ENCODE measurements at regions not wholly inside any gene's neighbourhood (a gene's known extent, or its start where the extent isn't known, plus 50 kb on each side); places are given as distances from the start of the nearest gene placed in this dataset.

DNA sequence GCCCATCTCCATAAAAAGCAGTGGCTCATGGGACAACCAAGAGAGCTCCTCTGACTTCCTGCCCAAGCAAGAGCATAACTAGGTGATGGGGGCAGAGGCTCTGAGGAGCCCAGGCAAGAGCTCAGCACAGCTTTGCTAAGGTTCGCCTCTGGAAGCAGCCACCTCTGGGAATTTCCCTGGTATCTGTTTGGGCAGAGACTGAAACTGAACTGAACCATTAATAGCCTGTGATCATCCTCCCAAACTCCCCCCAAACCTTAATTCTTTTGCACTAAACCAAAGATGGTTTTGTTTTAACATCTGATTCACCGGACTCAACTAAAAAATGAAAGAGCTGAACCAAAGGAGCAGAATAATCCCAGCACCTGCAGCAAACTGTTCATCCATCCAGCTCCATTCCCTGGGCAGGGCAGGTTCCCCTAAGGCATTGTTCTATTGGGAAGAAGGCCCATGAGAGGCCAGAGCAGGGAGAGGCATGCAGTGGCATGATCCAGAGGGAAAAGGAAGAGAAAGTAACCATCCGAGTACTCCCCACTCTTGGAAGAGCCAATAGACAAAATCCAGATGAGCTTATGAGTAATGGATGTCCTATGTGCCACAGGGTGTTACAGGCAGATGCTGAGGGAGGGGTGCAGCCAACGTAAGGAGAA, 77.8 kb upstream of the KAZN start:
- Histone ChIP-seq H3K9me3 (replicated peaks in 1 of 2; ENCODE audit: control insufficient read depth in 2 of 2, insufficient read depth in 1 of 2, low read depth in 1 of 2, low read length in 2 of 2) (no peaks in the 10 kb centered on the region), H2BK120ac (ENCODE audit: low read depth, low read length) (no peak overlapping the region), H3K9ac (ENCODE audit: low read depth, low read length, poor library complexity) (no peak overlapping the region), H3K23ac (ENCODE audit: low read depth, low read length, poor library complexity) (no peak overlapping the region), H3K79me1 (ENCODE audit: low read depth, low read length) (no peaks in the 10 kb centered on the region), H2BK12ac (ENCODE audit: low read length) (no peak overlapping the region), H4K91ac (ENCODE audit: low read depth, low read length, poor library complexity) (no peak overlapping the region), H3K18ac (ENCODE audit: low read length) (no peak overlapping the region), H2AK5ac (ENCODE audit: low read depth, low read length) (no peak overlapping the region), H3K4me3 (ENCODE audit: low read length in 2 of 2) (no peak overlapping the region), H3K14ac (ENCODE audit: low read length) (no peak overlapping the region), H3K36me3 (replicated peaks in 1 of 2; ENCODE audit: control insufficient read depth in 2 of 2, insufficient read depth in 2 of 2, low read length in 2 of 2) (no peaks in the 10 kb centered on the region), H3K27me3 (ENCODE audit: control insufficient read depth in 3 of 3, insufficient read depth in 3 of 3, low read depth in 1 of 3, low read length in 3 of 3) (no peaks in the 10 kb centered on the region), H3K27ac (replicated peaks; ENCODE audit: low read length) (no peak overlapping the region), H2AFZ (ENCODE audit: low read length) (no peak overlapping the region), H3K4me1 (ENCODE audit: control insufficient read depth in 2 of 2, insufficient read depth in 1 of 2, low read depth in 1 of 2, low read length in 2 of 2) (peaks cover 4 to 10% of the 10 kb centered on the region in 2 donors), H3K4ac (ENCODE audit: low read length) (no peak overlapping the region), H2BK15ac (ENCODE audit: low read length) (no peak overlapping the region), H2BK5ac (ENCODE audit: low read length) (no peak overlapping the region), H3K4me2 (ENCODE audit: insufficient read depth, low read length, poor library complexity, severe bottlenecking) (no peak overlapping the region), H4K8ac (ENCODE audit: low read depth, low read length) (no peak overlapping the region)
- no CpG with 5 or more reads among the region's 4 CpGs for WGBS, 2 donors (ENCODE audit: extremely low coverage in 2 of 2, insufficient read length in 2 of 2, insufficient replicate concordance in 1 of 2)
- DNase-seq (ENCODE audit: low spot score): no peak

DNA sequence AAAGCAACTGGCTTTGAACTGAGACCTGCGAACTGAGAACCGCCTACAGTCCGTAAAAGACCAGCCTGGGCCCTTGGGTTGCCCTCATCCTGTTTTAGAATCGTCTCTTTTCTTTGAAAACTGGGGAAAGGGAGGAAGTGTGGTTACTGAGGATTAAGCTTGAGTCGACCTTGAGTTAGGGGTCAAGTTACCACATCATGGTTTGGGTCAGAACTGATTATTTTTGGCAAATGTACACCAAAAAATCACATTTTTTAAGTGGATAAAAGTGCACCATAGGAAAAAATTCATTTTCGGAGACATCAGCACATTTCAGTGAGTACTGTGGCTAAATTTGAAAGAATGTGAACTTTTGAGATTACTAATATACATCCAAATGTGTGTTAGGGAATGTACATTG, 76.9 kb upstream of the KAZN start:
- Histone ChIP-seq H3K4me3 (ENCODE audit: low read length in 2 of 2) (no peak overlapping the region), H3K23ac (ENCODE audit: low read depth, low read length, poor library complexity) (no peak overlapping the region), H3K79me1 (ENCODE audit: low read depth, low read length) (no peaks in the 10 kb centered on the region), H3K4me1 (ENCODE audit: control insufficient read depth in 2 of 2, insufficient read depth in 1 of 2, low read depth in 1 of 2, low read length in 2 of 2) (peaks cover 4 to 10% of the 10 kb centered on the region in 2 donors), H2BK12ac (ENCODE audit: low read length) (no peak overlapping the region), H3K4ac (ENCODE audit: low read length) (no peak overlapping the region), H2BK5ac (ENCODE audit: low read length) (no peak overlapping the region), H3K14ac (ENCODE audit: low read length) (no peak overlapping the region), H4K8ac (ENCODE audit: low read depth, low read length) (no peak overlapping the region), H2BK15ac (ENCODE audit: low read length) (no peak overlapping the region), H4K91ac (ENCODE audit: low read depth, low read length, poor library complexity) (no peak overlapping the region), H2AFZ (ENCODE audit: low read length) (peak overlapping the region; percentile 39), H3K27ac (replicated peaks; ENCODE audit: low read length) (no peak overlapping the region), H3K9me3 (replicated peaks in 1 of 2; ENCODE audit: control insufficient read depth in 2 of 2, insufficient read depth in 1 of 2, low read depth in 1 of 2, low read length in 2 of 2) (no peaks in the 10 kb centered on the region), H3K27me3 (ENCODE audit: control insufficient read depth in 3 of 3, insufficient read depth in 3 of 3, low read depth in 1 of 3, low read length in 3 of 3) (no peaks in the 10 kb centered on the region), H3K9ac (ENCODE audit: low read depth, low read length, poor library complexity) (no peak overlapping the region), H3K18ac (ENCODE audit: low read length) (no peak overlapping the region), H2AK5ac (ENCODE audit: low read depth, low read length) (no peak overlapping the region), H3K36me3 (replicated peaks in 1 of 2; ENCODE audit: control insufficient read depth in 2 of 2, insufficient read depth in 2 of 2, low read length in 2 of 2) (no peaks in the 10 kb centered on the region), H2BK120ac (ENCODE audit: low read depth, low read length) (no peak overlapping the region), H3K4me2 (ENCODE audit: insufficient read depth, low read length, poor library complexity, severe bottlenecking) (no peak overlapping the region)
- no peak for DNase-seq (ENCODE audit: low spot score)
- no CpG with 5 or more reads among the region's 6 CpGs for WGBS, 2 donors (ENCODE audit: extremely low coverage in 2 of 2, insufficient read length in 2 of 2, insufficient replicate concordance in 1 of 2)

DNA sequence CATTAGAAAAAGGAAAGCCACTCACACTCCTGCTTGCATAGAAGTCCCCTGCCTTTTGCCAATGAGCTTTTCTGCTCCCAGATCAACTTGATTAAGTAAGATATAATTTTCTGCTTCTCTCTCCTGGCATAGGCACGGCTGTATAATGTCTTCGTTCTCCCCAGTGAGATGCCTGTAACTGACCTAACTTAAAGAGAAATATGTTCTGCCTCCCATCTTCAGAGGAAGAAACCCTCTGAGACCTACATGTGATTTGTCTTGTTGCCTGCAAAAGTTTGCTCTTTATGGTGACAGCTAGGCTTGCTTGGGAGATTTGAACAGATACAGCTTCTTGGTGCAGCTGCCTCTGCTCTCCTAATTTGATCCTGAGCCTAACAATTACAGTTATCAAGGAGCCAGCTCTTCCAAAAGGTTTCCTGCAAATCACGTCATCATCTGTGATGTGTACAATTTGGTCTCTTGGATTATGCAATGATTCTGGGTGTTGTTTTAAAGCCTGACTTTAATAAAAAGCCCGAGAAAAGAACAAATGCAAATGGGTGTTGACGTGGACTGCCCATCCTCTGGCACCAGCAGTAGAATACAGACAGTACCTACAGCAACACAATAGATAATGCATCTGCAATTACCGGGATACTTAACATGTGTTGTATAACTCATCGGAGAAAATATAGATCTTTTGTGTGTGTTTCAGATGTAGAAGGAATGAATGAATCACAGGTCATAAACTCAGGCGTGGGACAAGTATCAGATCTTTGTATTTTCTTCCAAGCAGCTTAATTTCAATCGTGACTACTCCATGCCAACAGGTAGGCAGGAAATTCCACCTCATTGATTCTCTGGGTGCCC, 76.2 kb upstream of the KAZN start:
- Histone ChIP-seq H3K27me3 (ENCODE audit: control insufficient read depth in 3 of 3, insufficient read depth in 3 of 3, low read depth in 1 of 3, low read length in 3 of 3) (no peaks in the 10 kb centered on the region), H3K9me3 (replicated peaks in 1 of 2; ENCODE audit: control insufficient read depth in 2 of 2, insufficient read depth in 1 of 2, low read depth in 1 of 2, low read length in 2 of 2) (no peaks in the 10 kb centered on the region), H3K14ac (ENCODE audit: low read length) (no peak overlapping the region), H2AK5ac (ENCODE audit: low read depth, low read length) (no peak overlapping the region), H3K18ac (ENCODE audit: low read length) (no peak overlapping the region), H3K79me1 (ENCODE audit: low read depth, low read length) (no peaks in the 10 kb centered on the region), H2AFZ (ENCODE audit: low read length) (peak overlapping the region; percentile 39), H3K4me2 (ENCODE audit: insufficient read depth, low read length, poor library complexity, severe bottlenecking) (no peak overlapping the region), H3K23ac (ENCODE audit: low read depth, low read length, poor library complexity) (no peak overlapping the region), H2BK12ac (ENCODE audit: low read length) (no peak overlapping the region), H3K36me3 (replicated peaks in 1 of 2; ENCODE audit: control insufficient read depth in 2 of 2, insufficient read depth in 2 of 2, low read length in 2 of 2) (no peaks in the 10 kb centered on the region), H3K4ac (ENCODE audit: low read length) (no peak overlapping the region), H2BK15ac (ENCODE audit: low read length) (no peak overlapping the region), H4K8ac (ENCODE audit: low read depth, low read length) (no peak overlapping the region), H3K27ac (replicated peaks; ENCODE audit: low read length) (no peak overlapping the region), H2BK120ac (ENCODE audit: low read depth, low read length) (no peak overlapping the region), H3K4me1 (ENCODE audit: control insufficient read depth in 2 of 2, insufficient read depth in 1 of 2, low read depth in 1 of 2, low read length in 2 of 2) (peaks cover 4 to 10% of the 10 kb centered on the region in 2 donors), H2BK5ac (ENCODE audit: low read length) (no peak overlapping the region), H3K4me3 (ENCODE audit: low read length in 2 of 2) (no peak overlapping the region), H4K91ac (ENCODE audit: low read depth, low read length, poor library complexity) (no peak overlapping the region), H3K9ac (ENCODE audit: low read depth, low read length, poor library complexity) (no peak overlapping the region)
- WGBS, 2 donors (ENCODE audit: extremely low coverage in 2 of 2, insufficient read length in 2 of 2, insufficient replicate concordance in 1 of 2): no CpG with 5 or more reads among the region's 9 CpGs
- no peak for DNase-seq (ENCODE audit: low spot score)

DNA sequence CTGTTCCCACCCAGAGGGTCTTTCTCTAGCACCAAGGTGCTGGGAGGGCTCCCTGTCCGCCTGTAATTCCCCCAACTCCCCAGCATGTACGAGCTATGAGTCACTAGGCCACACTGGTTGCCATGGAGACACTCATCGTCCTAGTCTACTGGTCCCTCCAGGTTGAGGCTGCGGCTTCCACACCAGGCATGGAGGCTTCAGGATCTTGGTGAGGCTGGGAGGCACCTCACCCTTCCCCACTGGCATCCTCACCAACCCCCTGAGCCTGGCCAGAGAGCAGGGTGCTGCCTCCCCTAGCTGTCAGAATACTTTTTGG, 75.6 kb upstream of the KAZN start:
- H3K27ac ChIP-seq (replicated peaks; ENCODE audit: low read length): no peak overlapping the region
- no peak overlapping the region for H3K14ac ChIP-seq (ENCODE audit: low read length)
- H2AK5ac ChIP-seq (ENCODE audit: low read depth, low read length): no peak overlapping the region
- no peak overlapping the region for H3K4me2 ChIP-seq (ENCODE audit: insufficient read depth, low read length, poor library complexity, severe bottlenecking)
- peaks cover 4 to 10% of the 10 kb centered on the region in 2 donors for H3K4me1 ChIP-seq (ENCODE audit: control insufficient read depth in 2 of 2, insufficient read depth in 1 of 2, low read depth in 1 of 2, low read length in 2 of 2)
- no peaks in the 10 kb centered on the region for H3K79me1 ChIP-seq (ENCODE audit: low read depth, low read length)
- H4K91ac ChIP-seq (ENCODE audit: low read depth, low read length, poor library complexity): no peak overlapping the region
- no CpG with 5 or more reads among the region's 4 CpGs for WGBS, 2 donors (ENCODE audit: extremely low coverage in 2 of 2, insufficient read length in 2 of 2, insufficient replicate concordance in 1 of 2)
- no peak overlapping the region for H2BK15ac ChIP-seq (ENCODE audit: low read length)
- no peak overlapping the region for H3K4me3 ChIP-seq (ENCODE audit: low read length in 2 of 2)
- DNase-seq (ENCODE audit: low spot score): no peak
- H2BK12ac ChIP-seq (ENCODE audit: low read length): no peak overlapping the region
- no peak overlapping the region for H3K4ac ChIP-seq (ENCODE audit: low read length)
- H3K36me3 ChIP-seq (replicated peaks in 1 of 2; ENCODE audit: control insufficient read depth in 2 of 2, insufficient read depth in 2 of 2, low read length in 2 of 2): no peaks in the 10 kb centered on the region
- no peak overlapping the region for H4K8ac ChIP-seq (ENCODE audit: low read depth, low read length)
- peak overlapping the region; percentile 30 for H3K18ac ChIP-seq (ENCODE audit: low read length)
- H2AFZ ChIP-seq (ENCODE audit: low read length): peak overlapping the region; percentile 25
- H2BK120ac ChIP-seq (ENCODE audit: low read depth, low read length): no peak overlapping the region
- no peak overlapping the region for H3K23ac ChIP-seq (ENCODE audit: low read depth, low read length, poor library complexity)
- no peaks in the 10 kb centered on the region for H3K9me3 ChIP-seq (replicated peaks in 1 of 2; ENCODE audit: control insufficient read depth in 2 of 2, insufficient read depth in 1 of 2, low read depth in 1 of 2, low read length in 2 of 2)
- no peak overlapping the region for H2BK5ac ChIP-seq (ENCODE audit: low read length)
- H3K9ac ChIP-seq (ENCODE audit: low read depth, low read length, poor library complexity): no peak overlapping the region
- no peaks in the 10 kb centered on the region for H3K27me3 ChIP-seq (ENCODE audit: control insufficient read depth in 3 of 3, insufficient read depth in 3 of 3, low read depth in 1 of 3, low read length in 3 of 3)
